ENCODE measurements at regions not wholly inside any gene's neighbourhood (a gene's known extent, or its start where the extent isn't known, plus 50 kb on each side); places are given as distances from the start of the nearest gene placed in this dataset.
"Not testable (repeated sequence)": the region's sequence is repeated elsewhere in the genome, so short reads cannot be mapped to it uniquely, and the experiment has no call there.

DNA sequence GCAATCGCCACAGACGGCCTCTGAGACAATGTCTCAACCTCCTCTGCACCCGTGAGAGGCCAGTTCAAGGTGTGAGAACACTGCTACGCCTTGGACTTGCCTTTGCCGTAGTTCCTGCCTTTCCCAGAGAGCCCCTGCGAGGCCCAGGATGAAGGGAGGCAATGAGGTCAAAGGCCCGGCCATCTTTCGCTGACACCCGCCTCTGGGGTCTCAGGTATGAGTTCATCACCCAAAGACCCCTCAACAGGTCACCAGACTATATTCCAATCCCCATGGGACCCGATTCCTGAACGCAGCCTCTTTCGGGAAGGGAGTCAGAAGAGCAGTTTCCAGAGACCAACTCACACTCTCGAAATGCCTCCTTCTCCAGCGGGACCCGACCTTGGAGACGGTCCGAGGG, 573.5 kb downstream of the KCNJ18 start:
- no peak for DNase-seq (ENCODE audit: low read depth)

GRCh38 chr17:22266231-22266630, 573.9 kb downstream of the KCNJ18 start:
- DNase-seq (ENCODE audit: low read depth): no peak

GRCh38 chr17:22267019-22267418, 574.7 kb downstream of the KCNJ18 start:
- no peak for DNase-seq (ENCODE audit: low read depth)

- no peak for DNase-seq (ENCODE audit: low read depth)
Measured at GRCh38 chr17:22268214-22268911, 576.0 kb downstream of the KCNJ18 start.

DNA sequence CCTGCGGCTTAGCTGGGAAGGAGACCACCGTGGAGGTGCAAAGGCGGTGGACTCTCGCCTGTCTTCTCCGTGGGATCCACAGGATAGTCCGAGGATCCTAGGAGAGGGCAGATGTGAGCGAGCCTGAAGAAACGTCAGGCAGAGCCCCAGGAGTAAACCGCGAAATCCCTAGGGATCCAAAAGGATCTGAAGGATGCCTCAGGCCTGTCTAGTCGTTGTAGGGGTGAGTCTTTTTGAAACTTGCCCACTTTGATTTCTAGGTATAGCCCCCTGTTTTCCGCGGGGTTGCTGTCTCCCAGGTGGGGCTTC, 576.5 kb downstream of the KCNJ18 start:
- DNase-seq (ENCODE audit: low read depth): no peak

DNA sequence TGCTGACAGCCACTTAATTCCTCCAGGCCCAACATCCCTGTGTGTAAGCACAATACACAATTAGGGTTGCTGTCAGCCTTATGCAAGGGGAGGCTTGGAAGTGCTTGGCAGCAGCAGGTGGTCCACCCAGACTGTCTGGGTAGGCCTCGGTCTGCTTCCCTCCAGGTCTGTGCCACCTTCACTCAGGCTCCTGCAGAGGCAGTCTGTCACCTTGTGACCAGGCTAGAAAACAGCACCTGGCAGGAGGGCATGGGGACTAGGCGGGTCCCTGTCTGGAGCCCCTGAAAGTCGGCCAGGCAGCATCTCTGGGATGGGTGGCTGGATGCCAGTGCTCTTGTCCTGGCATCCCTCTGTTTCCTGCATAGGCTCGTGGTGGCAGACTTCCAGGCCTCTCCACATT, 578.1 kb downstream of the KCNJ18 start:
- DNase-seq (ENCODE audit: low read depth): no peak

- DNase-seq (ENCODE audit: low read depth): not testable (repeated sequence)
Measured at GRCh38 chr17:22270809-22271208, 578.5 kb downstream of the KCNJ18 start.

- DNase-seq (ENCODE audit: low read depth): no peak
Measured at GRCh38 chr17:22272363-22273146, 580.2 kb downstream of the KCNJ18 start.

GRCh38 chr17:22273308-22273707, 581.0 kb downstream of the KCNJ18 start:
- no peak for DNase-seq (ENCODE audit: low read depth)

GRCh38 chr17:22277595-22277994, 585.3 kb downstream of the KCNJ18 start:
- DNase-seq (ENCODE audit: low read depth): no peak

- no peak for DNase-seq (ENCODE audit: low read depth)
Measured at GRCh38 chr17:22278302-22279275, 586.3 kb downstream of the KCNJ18 start.

- DNase-seq (ENCODE audit: low read depth): no peak
Measured at GRCh38 chr17:22286337-22287041, 594.2 kb downstream of the KCNJ18 start.

DNA sequence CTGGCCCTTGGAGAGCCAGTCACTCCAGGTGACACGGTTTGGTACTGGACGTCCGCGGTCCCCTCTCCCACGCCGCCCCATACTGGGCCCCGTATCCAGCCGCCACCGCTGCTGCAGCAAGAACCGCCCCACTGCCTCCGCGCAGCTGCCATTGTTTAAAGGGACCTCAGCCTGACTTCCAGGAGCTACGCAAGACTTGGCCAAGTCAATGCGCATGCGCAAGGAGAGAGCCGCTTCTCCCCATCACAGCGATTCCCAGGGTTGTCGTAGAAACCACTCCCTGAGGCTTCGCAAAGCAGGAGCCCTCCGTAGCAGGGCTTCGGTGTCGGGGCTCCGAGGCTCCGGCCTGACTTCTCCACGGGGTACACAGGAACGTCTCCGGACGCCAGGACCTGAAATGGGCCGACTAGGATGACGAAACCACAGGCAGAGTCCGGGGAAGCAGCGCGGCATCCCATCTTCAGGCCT, 606.2 kb downstream of the KCNJ18 start:
- not testable (repeated sequence) for DNase-seq (ENCODE audit: low read depth)

DNA sequence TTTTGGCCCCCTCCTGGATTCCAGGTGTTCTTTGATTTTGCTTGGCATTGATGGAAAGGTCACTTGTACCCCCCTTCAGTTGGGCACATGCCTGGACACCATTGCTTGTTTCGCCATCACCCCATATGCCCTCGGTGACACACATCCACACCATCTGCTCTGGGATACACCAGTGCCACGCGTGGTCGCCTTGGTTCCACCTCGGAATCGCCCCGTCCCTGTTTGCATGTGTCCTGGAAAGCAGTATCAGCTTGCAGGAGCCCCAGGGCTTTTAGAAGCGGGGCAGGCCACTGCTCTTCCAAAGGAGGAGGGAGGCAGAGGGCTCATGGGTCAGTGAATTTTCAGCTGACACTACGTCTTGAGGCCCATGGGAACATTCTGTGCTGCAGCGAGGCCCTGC, 607.9 kb downstream of the KCNJ18 start:
- no peak for DNase-seq (ENCODE audit: low read depth)

DNA sequence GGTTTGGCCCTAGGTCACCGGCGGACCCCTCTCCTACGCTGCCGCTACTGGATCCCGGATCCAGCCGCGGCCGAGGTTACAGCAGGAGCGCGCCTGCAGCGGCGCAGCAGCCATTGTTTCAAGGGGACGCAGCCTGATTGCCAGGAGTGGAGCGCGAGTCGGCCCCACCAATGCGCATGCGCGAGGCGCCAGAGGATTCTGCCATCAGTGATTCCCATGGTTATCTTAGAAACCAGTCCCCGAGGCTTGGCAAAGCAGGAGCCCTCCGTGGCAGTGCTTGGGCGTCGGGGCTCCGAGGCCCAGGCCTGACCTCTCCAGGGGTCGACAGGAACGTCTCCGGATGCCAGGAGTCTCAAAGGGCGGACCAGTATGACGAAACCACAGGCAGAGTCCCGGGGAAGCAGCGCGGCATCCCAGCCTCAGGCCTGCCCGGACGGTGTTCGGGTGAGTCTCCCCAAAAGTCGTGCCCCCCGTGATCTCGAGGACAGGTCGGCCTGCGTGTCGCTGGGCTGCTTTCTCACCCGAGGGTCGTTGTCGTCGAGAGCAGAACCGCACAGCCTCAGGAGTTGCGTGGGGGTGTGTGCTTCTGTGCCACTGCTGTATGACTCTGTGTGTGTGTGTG, 608.5 kb downstream of the KCNJ18 start:
- DNase-seq (ENCODE audit: low read depth): no peak

DNA sequence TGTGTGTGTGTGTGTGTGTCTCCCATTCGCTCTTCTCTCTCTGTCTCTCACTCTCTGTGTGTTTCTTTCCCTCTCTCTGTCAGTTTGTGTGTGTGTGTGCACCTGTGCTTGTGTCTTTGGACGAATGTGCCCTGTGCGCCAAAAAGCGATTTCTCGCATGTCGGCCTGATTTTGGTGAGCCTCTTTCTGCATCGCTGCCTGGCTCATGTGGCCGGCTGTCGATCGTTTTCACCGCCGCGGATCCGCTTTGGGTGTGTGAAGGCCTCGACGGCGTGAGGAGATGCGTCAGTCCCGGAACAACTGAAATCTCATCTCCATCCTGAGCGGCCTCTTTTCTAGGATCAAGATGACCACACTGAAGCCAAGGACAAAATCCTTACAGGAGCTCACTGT, 609.0 kb downstream of the KCNJ18 start:
- no peak for DNase-seq (ENCODE audit: low read depth)

DNA sequence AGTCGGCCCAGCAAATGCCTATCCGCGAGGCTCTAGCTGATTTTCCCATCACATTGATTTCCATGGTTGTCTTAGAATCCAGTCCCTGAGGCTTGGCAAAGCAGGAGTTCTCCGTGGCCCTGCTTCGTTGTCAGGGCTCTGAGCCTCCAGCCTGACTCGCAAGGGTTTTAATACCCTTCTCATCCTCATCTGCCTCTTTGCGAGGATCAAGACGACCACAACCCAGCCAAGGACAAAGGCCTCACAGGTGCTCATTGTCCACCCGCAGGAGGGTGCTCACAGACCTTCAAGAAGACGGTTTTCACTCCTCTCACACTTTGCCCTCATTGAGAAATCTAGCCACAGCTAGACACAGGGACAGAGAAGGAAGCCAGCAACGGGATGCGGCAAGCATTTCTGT, 610.8 kb downstream of the KCNJ18 start:
- no peak for DNase-seq (ENCODE audit: low read depth)

GRCh38 chr17:22303865-22304264, 611.5 kb downstream of the KCNJ18 start:
- no peak for DNase-seq (ENCODE audit: low read depth)

GRCh38 chr17:22304667-22305303, 612.5 kb downstream of the KCNJ18 start:
- DNase-seq (ENCODE audit: low read depth): no peak

- no peak for DNase-seq (ENCODE audit: low read depth)
Measured at GRCh38 chr17:22305356-22306071, 613.2 kb downstream of the KCNJ18 start.

All from amniotic epithelial cell (primary cell).